ENCODE measurements at regions not wholly inside any gene's neighbourhood (a gene's known extent, or its start where the extent isn't known, plus 50 kb on each side); places are given as distances from the start of the nearest gene placed in this dataset.

GRCh38 chr18:68414407-68414806 is 300.5 kb downstream of the TMX3 start:
- no peak for DNase-seq
- no peaks in the 10 kb centered on the region for H3K27me3 ChIP-seq
- H3K9me3 ChIP-seq, result no peaks in the 10 kb centered on the region
- H3K27ac ChIP-seq, result no peak overlapping the region
- H3K36me3 ChIP-seq, result no peaks in the 10 kb centered on the region
- no peak overlapping the region for H3K4me3 ChIP-seq
- TF ChIP-seq POLR2A (IDR thresholded peaks at IDR 0.05), result no peak
- no peak for TF ChIP-seq CTCF (IDR thresholded peaks at IDR 0.05)
- H3K4me1 ChIP-seq, result no peaks in the 10 kb centered on the region

- H3K27me3 ChIP-seq, result no peaks in the 10 kb centered on the region
- TF ChIP-seq POLR2A (IDR thresholded peaks at IDR 0.05), result no peak
- TF ChIP-seq CTCF (IDR thresholded peaks at IDR 0.05), result no peak
- no peak overlapping the region for H3K27ac ChIP-seq
- H3K36me3 ChIP-seq, result no peaks in the 10 kb centered on the region
- no peak for DNase-seq
- H3K9me3 ChIP-seq, result no peaks in the 10 kb centered on the region
- no peak overlapping the region for H3K4me3 ChIP-seq
- no peaks in the 10 kb centered on the region for H3K4me1 ChIP-seq
These were observed 305.3 kb downstream of the TMX3 start for GRCh38 chr18:68409576-68409975.

DNA sequence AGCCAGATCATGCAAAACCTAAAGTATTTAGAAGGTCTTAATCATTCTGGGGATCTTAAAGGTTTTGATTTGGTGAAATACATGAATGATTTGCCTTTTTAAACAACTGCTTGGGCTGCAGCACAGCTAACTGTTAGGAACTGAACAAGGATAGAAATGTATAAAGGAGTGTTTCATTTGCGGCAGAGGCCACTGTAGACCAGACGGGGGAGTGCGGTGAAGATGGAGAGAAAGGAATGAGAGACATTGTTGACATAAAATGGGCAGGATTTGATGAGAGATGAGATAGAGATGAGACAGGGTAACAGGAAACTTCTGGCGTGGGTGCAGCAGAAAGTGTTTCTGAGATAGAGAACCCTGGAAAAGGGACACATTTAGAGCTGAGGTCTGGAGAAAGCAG is 308.1 kb downstream of the TMX3 start:
- no peak for TF ChIP-seq POLR2A (IDR thresholded peaks at IDR 0.05)
- H3K4me1 ChIP-seq, result no peaks in the 10 kb centered on the region
- no peaks in the 10 kb centered on the region for H3K27me3 ChIP-seq
- no peak for DNase-seq
- no peaks in the 10 kb centered on the region for H3K9me3 ChIP-seq
- no peak overlapping the region for H3K27ac ChIP-seq
- H3K4me3 ChIP-seq, result no peak overlapping the region
- no peaks in the 10 kb centered on the region for H3K36me3 ChIP-seq

- H3K4me3 ChIP-seq, result no peak overlapping the region
- no peaks in the 10 kb centered on the region for H3K9me3 ChIP-seq
- no peaks in the 10 kb centered on the region for H3K27me3 ChIP-seq
- TF ChIP-seq POLR2A (IDR thresholded peaks at IDR 0.05), result no peak
- no peak for TF ChIP-seq CTCF (IDR thresholded peaks at IDR 0.05)
- H3K4me1 ChIP-seq, result no peaks in the 10 kb centered on the region
- H3K36me3 ChIP-seq, result no peaks in the 10 kb centered on the region
- H3K27ac ChIP-seq, result no peak overlapping the region
- no peak for DNase-seq
These were observed 312.1 kb downstream of the TMX3 start for GRCh38 chr18:68402784-68403183.

- Histone ChIP-seq H3K4me3 (no peak overlapping the region), H3K36me3 (no peaks in the 10 kb centered on the region), H3K27ac (no peak overlapping the region), H3K9me3 (no peaks in the 10 kb centered on the region), H3K27me3 (no peaks in the 10 kb centered on the region), H3K4me1 (no peaks in the 10 kb centered on the region)
- TF ChIP-seq POLR2A (IDR thresholded peaks at IDR 0.05) (no peak), CTCF (IDR thresholded peaks at IDR 0.05) (no peak)
- DNase-seq, result no peak
These were observed 314.0 kb downstream of the TMX3 start for GRCh38 chr18:68400889-68401288.

DNA sequence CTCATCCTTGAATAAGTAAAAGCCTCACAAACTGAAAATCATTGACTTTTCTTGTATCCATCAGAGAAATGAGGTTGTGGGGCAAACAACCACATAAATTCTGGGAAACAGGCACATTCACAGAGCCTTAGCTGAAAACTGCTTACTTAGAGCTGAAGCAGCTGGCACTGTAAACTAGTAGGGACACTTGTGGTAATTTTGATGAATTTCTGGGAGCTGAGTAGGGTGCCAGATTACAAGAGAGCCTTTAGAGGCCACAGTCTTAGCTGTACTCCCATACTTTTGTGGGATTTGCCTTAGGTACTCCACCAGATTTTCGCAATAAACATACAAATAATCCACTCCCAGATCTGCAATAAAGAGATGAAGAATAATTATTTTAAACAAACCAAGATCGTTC is 315.2 kb downstream of the TMX3 start:
- DNase-seq, result no peak
- Histone ChIP-seq H3K36me3 (no peaks in the 10 kb centered on the region), H3K4me3 (no peak overlapping the region), H3K9me3 (no peaks in the 10 kb centered on the region), H3K27ac (no peak overlapping the region), H3K4me1 (no peaks in the 10 kb centered on the region), H3K27me3 (no peaks in the 10 kb centered on the region)
- no peak for TF ChIP-seq CTCF (IDR thresholded peaks at IDR 0.05)
- TF ChIP-seq POLR2A (IDR thresholded peaks at IDR 0.05), result no peak

Data from Peyer's patch (tissue), 4 donors.